ENCODE measurements at regions not wholly inside any gene's neighbourhood (a gene's known extent, or its start where the extent isn't known, plus 50 kb on each side); places are given as distances from the start of the nearest gene placed in this dataset.
A peak's percentile ranks its signal among the peaks of the same experiment; 100 is the strongest.

DNA sequence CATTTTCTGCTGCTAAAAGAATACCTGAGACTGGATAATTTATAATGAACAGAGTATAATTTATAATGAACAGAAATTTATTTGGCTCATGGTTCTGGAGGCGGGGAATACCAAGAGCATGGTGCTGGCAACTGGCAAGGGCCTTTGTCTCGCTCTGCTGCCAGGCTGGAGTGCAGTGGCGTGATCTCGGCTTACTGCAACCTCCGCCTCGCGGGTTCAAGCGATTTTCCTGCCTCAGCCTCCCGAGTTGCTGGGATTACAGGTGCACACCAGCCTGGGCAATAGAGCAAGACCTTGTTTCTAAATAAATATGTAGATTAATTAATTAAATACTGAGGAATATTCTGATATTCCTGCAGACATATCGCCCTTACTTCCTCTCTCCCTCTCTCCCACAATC, 1610.8 kb downstream of the SUCLG1 start:
- in situ Hi-C loops (cut with MboI; ENCODE audit: low pct_unique_long_range_greater_than_20kb in 2 of 9, low sequenced_read_pairs in 9 of 9, unreplicated experiment in 9 of 9), result no loop called here
- no peak for ATAC-seq (replicated peaks in 6 of 8)
- WGBS, 10 experiments, result 8 to 97% (median 87%) methylated on average over 2 to 9 of the region's 10 CpGs
- no peak overlapping the region for H3K27ac ChIP-seq
- H3K4me3 ChIP-seq, result no peak overlapping the region
- no peaks in the 10 kb centered on the region for H3K4me1 ChIP-seq (replicated peaks in 1 of 2)

DNA sequence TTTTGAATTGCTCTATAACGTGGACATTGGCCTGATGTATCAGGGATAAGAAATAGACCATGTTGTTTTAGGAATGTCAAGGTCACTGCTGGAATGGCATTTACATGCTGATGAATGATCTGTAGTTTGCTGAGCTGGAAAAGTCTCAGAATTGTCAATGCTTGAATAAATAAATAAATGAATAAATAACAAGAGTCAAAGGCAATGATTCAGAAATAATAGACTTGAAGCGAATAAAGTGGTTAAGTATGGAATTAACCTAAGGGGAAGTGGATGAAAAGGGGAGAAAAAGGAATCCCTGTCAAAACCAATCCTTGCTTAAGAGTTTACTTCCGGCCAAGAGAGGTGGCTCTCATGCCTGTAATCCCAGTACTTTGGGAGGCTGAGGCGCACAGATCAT, 1620.0 kb downstream of the SUCLG1 start:
- no peaks in the 10 kb centered on the region for H3K4me1 ChIP-seq (replicated peaks in 1 of 2)
- WGBS, 10 experiments, result 22 to 100% (median 88%) methylated on average over 2 to 4 of the region's 4 CpGs
- H3K4me3 ChIP-seq, result no peak overlapping the region
- in situ Hi-C loops (cut with MboI; ENCODE audit: low pct_unique_long_range_greater_than_20kb in 2 of 9, low sequenced_read_pairs in 9 of 9, unreplicated experiment in 9 of 9), result no loop called here
- no peak overlapping the region for H3K27ac ChIP-seq
- ATAC-seq (replicated peaks in 6 of 8), result no peak

DNA sequence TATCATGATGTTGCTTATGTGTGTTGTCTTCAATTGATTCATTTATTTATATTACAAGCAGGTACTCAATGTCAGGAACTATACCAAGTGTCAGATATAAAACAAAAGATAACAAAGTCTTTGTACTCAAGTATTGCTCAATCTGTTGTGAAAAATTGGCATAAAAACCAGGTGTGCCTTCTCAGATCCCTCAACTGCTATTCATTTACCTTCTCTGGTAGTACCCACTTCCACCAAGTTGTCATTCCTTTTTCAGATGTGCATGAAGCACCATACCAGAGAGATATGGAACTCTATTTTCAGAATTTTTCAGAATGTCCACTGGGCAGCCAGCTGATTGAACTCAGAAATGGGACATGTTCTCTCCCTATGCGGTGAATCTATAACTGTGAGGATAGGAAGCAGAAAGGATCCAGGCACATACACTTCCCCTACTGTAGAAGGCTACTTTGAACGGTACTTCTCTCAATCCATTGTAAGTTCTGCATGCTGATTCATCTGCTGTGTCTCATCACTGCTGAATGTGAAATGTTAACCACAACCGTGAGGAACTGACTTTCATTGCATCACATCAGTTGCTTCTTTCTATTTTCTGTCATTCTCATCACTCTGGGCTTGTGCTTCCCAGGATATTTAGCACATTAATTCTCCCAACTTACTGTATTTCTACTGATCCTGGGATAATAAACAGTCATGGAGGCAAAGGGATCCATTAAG, 1621.3 kb downstream of the SUCLG1 start:
- Histone ChIP-seq H3K4me1 (replicated peaks in 1 of 2) (no peaks in the 10 kb centered on the region), H3K27ac (no peak overlapping the region), H3K4me3 (no peak overlapping the region)
- in situ Hi-C loops (cut with MboI; ENCODE audit: low pct_unique_long_range_greater_than_20kb in 2 of 9, low sequenced_read_pairs in 9 of 9, unreplicated experiment in 9 of 9), result no loop called here
- WGBS, 10 experiments, result 4 to 100% (median 81%) methylated on average over 1 to 3 of the region's 3 CpGs
- ATAC-seq (replicated peaks in 6 of 8), result peak in 2 of 8 experiments; percentile 35 to 96

DNA sequence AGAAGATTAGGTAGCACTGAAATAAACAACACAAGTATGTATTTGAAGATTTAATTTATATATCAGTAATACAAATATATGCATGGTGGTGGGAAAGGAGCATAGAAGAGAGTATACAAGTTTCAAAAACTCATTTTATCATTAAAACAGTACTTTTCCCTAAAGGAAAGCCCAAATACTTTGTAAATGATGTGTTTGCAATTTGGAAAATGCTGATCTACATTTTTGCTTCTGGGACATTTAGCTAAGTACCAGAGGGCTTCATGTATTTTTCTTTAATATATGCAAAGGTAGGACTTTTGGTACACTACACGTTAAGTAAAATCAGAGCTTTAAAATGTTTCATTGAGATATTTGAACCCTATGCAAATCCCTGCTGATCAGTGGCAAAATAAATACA, 1624.2 kb downstream of the SUCLG1 start:
- ATAC-seq (replicated peaks in 6 of 8), result no peak
- H3K4me3 ChIP-seq, result no peak overlapping the region
- 0 to 100% (median 50%) methylated on average over 1 of the region's 1 CpG; no CpG with 5 or more reads in 2 of the 10 experiments for WGBS, 10 experiments
- H3K27ac ChIP-seq, result no peak overlapping the region
- in situ Hi-C loops (cut with MboI; ENCODE audit: low pct_unique_long_range_greater_than_20kb in 2 of 9, low sequenced_read_pairs in 9 of 9, unreplicated experiment in 9 of 9), result no loop called here
- no peaks in the 10 kb centered on the region for H3K4me1 ChIP-seq (replicated peaks in 1 of 2)

DNA sequence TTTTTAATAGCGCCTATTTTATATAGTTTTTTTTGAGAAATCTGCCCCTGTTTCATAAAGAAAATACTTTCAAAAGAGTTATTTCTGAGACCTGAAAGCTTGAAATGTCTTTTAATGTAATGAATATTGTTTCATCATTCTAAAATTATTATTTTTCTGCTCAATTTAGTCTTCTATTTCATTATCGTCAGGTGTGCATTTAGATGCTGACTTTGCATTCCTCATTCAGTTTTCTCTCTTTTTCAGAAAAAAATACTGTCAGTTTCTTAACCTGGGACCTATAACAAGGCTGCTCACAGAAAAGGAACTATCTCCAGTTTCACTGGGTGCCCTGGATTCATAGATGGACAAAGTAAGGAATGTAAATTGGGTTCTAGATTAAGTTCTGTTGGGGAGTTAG, 1631.7 kb downstream of the SUCLG1 start:
- ATAC-seq (replicated peaks in 6 of 8), result no peak
- H3K4me1 ChIP-seq (replicated peaks in 1 of 2), result peaks cover 0 to 2% of the 10 kb centered on the region in 2 donors
- H3K27ac ChIP-seq, result no peak overlapping the region
- in situ Hi-C loops (cut with MboI; ENCODE audit: low pct_unique_long_range_greater_than_20kb in 2 of 9, low sequenced_read_pairs in 9 of 9, unreplicated experiment in 9 of 9), result no loop called here
- WGBS, 10 experiments, result 32 to 96% (median 85%) methylated on average over 1 to 2 of the region's 2 CpGs
- no peak overlapping the region for H3K4me3 ChIP-seq

DNA sequence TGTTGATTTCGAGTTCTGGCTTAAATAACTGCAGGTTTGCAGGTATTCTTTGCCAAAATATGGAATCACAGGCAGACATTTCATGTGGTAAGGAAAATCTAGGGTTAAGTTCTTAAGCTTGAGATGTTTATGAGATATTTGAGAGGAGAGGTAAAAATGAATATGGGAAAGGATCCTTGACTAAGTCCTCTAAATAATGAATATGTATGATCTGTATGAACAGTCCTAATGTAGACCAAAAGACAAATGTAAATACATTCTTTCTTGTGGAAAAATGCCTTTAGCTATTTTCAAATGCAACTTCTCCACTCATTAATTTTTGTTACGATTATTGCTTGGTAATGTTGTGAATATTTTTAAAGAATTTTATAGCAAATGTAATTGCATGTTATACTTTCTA, 1632.6 kb downstream of the SUCLG1 start:
- 0 to 100% (median 67%) methylated on average over 1 to 2 of the region's 2 CpGs for WGBS, 10 experiments
- Histone ChIP-seq H3K27ac (no peak overlapping the region), H3K4me1 (replicated peaks in 1 of 2) (peaks cover 0 to 2% of the 10 kb centered on the region in 2 donors), H3K4me3 (no peak overlapping the region)
- peak in 1 of 8 experiments; percentile 94 for ATAC-seq (replicated peaks in 6 of 8)
- in situ Hi-C loops (cut with MboI; ENCODE audit: low pct_unique_long_range_greater_than_20kb in 2 of 9, low sequenced_read_pairs in 9 of 9, unreplicated experiment in 9 of 9), result no loop called here

DNA sequence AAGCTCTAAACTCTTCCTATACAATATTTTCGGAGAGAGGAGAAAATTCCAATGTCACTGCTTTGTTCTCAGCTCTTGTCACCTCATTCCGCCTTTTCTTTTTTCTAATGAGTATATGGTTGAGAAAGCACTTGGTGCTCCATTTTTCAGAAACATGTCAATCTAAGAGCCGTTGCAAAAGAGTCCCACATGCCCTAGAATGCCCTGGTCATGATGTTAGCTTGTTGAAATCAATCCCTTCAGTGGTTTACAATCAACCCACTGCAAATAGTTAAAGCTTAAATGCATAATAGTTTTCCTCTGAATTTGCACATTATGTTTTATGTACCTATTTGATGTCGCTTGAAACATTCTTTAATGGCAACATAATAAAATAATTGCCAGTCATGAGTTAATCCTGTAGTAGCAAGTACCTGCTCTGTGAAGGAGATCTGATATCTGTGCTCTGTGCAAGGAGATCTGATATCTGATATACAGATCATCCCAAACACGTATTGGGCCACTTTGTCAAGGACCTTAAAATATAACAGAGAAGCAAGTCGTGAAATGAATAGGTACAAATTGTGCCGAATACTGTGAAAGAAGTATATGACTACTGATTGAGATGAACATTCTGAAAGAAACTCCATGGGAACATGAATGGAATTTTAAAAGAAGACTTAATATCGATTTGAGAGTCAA, 1633.5 kb downstream of the SUCLG1 start:
- Histone ChIP-seq H3K4me3 (no peak overlapping the region), H3K27ac (no peak overlapping the region), H3K4me1 (replicated peaks in 1 of 2) (peaks cover 0 to 2% of the 10 kb centered on the region in 2 donors)
- WGBS, 10 experiments, result 29 to 92% (median 79%) methylated on average over 4 to 8 of the region's 8 CpGs
- in situ Hi-C loops (cut with MboI; ENCODE audit: low pct_unique_long_range_greater_than_20kb in 2 of 9, low sequenced_read_pairs in 9 of 9, unreplicated experiment in 9 of 9), result no loop called here
- no peak for ATAC-seq (replicated peaks in 6 of 8)

DNA sequence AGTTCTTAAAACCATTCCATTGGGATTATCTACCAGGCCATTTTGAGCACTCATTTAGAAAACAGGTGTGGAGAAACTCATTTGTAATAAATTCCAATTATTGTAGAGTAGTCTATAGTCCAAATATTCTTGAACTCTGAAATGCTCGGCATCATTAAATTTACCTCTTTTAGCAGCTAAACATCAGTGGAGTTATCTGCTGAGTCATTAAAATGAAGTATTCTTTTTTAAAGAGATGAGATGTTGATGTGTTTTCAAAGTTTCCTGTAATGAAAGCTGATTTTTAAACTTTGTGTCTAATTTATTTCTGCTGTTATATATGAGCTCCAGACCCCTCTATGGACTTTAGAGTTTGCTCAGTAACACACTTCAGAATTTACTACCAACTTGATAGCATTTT, 1635.2 kb downstream of the SUCLG1 start:
- H3K4me3 ChIP-seq, result no peak overlapping the region
- in situ Hi-C loops (cut with MboI; ENCODE audit: low pct_unique_long_range_greater_than_20kb in 2 of 9, low sequenced_read_pairs in 9 of 9, unreplicated experiment in 9 of 9), result no loop called here
- H3K27ac ChIP-seq, result no peak overlapping the region
- peaks cover 0 to 2% of the 10 kb centered on the region in 2 donors for H3K4me1 ChIP-seq (replicated peaks in 1 of 2)
- ATAC-seq (replicated peaks in 6 of 8), result no peak
- 0 to 100% (median 80%) methylated on average over 1 of the region's 1 CpG; no CpG with 5 or more reads in 2 of the 10 experiments for WGBS, 10 experiments

DNA sequence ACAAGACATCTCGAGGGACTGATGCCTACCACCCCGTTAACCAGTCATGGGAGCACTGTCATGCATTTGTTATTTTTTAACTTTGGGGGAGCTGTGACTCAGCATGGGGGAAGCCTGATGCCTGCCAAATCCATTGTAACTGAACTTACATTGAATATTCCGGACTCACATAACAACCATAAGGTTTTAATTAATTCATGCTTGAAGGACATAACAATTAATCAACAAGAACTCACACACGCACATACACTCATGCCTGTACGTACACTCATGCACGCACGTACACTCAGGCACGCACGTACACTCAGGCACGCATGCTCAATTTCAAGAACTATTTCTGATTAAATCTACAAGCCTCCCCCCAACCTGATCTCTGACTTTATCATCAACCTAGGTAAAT, 1639.1 kb downstream of the SUCLG1 start:
- H3K27ac ChIP-seq, result no peak overlapping the region
- peaks cover 0 to 2% of the 10 kb centered on the region in 2 donors for H3K4me1 ChIP-seq (replicated peaks in 1 of 2)
- in situ Hi-C loops (cut with MboI; ENCODE audit: low pct_unique_long_range_greater_than_20kb in 2 of 9, low sequenced_read_pairs in 9 of 9, unreplicated experiment in 9 of 9), result no loop called here
- 70 to 98% (median 92%) methylated on average over 2 to 10 of the region's 10 CpGs; no CpG with 5 or more reads in 1 of the 10 experiments for WGBS, 10 experiments
- no peak overlapping the region for H3K4me3 ChIP-seq
- no peak for ATAC-seq (replicated peaks in 6 of 8)

DNA sequence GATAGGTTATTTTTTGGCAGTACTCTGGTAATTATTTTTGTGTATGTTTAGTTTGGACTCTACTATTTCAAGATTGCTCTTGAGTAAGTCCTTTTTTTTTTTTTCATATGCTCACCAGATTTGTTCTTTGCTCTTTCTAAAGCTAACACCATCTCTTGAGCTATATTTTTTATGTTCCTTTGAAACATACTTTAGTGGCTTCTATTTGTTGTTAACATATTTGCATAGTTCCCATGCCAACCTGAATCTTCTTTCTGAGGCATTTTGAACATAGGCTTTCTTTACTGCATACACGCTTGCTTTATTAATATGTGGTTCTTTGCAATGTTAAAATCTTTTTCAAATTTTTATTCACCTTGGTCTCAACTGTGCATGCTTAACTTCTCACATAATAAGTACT, 1644.9 kb downstream of the SUCLG1 start:
- 10 to 100% (median 77%) methylated on average over 1 of the region's 1 CpG; no CpG with 5 or more reads in 1 of the 10 experiments for WGBS, 10 experiments
- in situ Hi-C loops (cut with MboI; ENCODE audit: low pct_unique_long_range_greater_than_20kb in 2 of 9, low sequenced_read_pairs in 9 of 9, unreplicated experiment in 9 of 9), result no loop called here
- H3K4me1 ChIP-seq (replicated peaks in 1 of 2), result no peaks in the 10 kb centered on the region
- H3K27ac ChIP-seq, result no peak overlapping the region
- ATAC-seq (replicated peaks in 6 of 8), result peak in 3 of 8 experiments; percentile 25 to 60 (median 50)
- no peak overlapping the region for H3K4me3 ChIP-seq

DNA sequence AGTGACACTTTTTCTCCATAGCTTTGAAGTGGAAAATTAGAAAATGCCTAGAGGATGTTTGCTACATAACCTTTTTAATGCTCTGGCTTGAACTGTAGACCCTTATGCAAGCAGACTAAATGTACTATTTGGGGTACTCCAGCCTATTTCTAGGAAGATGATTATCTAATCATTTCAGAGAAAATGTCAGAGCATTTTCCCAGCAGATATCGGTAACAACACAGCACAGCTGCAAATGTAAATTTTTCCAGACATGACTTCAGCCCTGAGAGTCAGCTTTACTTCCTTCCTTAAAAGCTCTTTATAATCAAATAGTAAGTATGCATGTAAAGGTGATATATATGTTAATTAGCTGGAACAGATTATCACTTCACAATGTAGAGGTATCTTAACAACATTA, 1647.1 kb downstream of the SUCLG1 start:
- H3K27ac ChIP-seq, result no peak overlapping the region
- H3K4me3 ChIP-seq, result no peak overlapping the region
- H3K4me1 ChIP-seq (replicated peaks in 1 of 2), result no peaks in the 10 kb centered on the region
- in situ Hi-C loops (cut with MboI; ENCODE audit: low pct_unique_long_range_greater_than_20kb in 2 of 9, low sequenced_read_pairs in 9 of 9, unreplicated experiment in 9 of 9), result no loop called here
- peak in 2 of 8 experiments; percentile 21 to 24 for ATAC-seq (replicated peaks in 6 of 8)
- 0 to 100% (median 31%) methylated on average over 1 of the region's 1 CpG; no CpG with 5 or more reads in 2 of the 10 experiments for WGBS, 10 experiments

DNA sequence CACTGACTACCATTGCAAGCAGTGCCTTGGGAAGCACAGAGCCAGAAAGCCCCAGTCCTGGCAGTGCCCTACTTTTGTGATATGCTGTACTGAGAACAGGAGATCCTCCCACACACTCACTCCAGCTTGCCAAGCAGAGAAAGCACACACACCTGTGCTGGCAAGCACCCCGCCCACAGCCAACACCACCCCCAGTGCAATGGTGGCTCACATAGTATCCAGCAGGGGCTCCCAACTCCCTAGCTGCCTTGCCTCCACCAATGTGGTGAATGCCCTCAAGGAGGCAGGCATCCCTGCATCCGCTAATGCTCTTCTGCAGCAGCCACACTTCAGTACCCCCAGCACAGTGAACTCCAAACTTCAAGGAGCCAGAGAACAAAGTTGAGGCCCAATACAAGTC, 1655.8 kb downstream of the SUCLG1 start:
- Histone ChIP-seq H3K27ac (no peak overlapping the region), H3K4me3 (no peak overlapping the region), H3K4me1 (replicated peaks in 1 of 2) (no peaks in the 10 kb centered on the region)
- ATAC-seq (replicated peaks in 6 of 8), result no peak
- in situ Hi-C loops (cut with MboI; ENCODE audit: low pct_unique_long_range_greater_than_20kb in 2 of 9, low sequenced_read_pairs in 9 of 9, unreplicated experiment in 9 of 9), result no loop called here
- WGBS, 10 experiments, result 0 to 100% (median 56%) methylated on average over 1 to 2 of the region's 2 CpGs; no CpG with 5 or more reads in 5 of the 10 experiments

DNA sequence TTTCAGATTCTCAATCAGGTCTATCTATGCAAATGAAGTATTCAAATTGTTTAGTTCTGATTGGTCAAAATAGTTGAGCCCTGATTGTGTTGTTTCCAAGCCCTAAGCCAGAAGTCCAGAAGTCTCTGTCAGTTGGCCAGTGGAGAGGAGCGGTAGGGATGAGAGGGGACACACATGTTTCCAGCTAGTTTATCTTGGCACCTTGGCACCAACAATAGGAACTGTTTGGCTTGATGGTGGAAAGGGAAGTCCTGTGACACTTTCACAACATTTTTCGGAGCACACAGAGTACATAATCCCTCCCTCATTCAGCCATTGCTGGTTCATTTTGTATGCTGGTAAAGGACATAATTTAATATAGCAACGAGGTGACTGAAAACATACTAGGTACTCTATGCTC, 1661.6 kb downstream of the SUCLG1 start:
- no peaks in the 10 kb centered on the region for H3K4me1 ChIP-seq (replicated peaks in 1 of 2)
- WGBS, 10 experiments, result 8 to 100% (median 83%) methylated on average over 2 to 3 of the region's 3 CpGs; no CpG with 5 or more reads in 1 of the 10 experiments
- no peak overlapping the region for H3K4me3 ChIP-seq
- no peak for ATAC-seq (replicated peaks in 6 of 8)
- in situ Hi-C loops (cut with MboI; ENCODE audit: low pct_unique_long_range_greater_than_20kb in 2 of 9, low sequenced_read_pairs in 9 of 9, unreplicated experiment in 9 of 9), result no loop called here
- no peak overlapping the region for H3K27ac ChIP-seq

All from motor neuron (in vitro differentiated cells).